IMR-90 (cell line): ENCODE measurements at regions not wholly inside any gene's neighbourhood (a gene's known extent, or its start where the extent isn't known, plus 50 kb on each side); places are given as distances from the start of the nearest gene placed in this dataset.

ENCODE experiments used
- CTCF ChIP-seq: conservative IDR thresholded peaks from 2 replicates; pipeline ENCODE4 v1.5.1; 2012; ENCODE audit warnings: mild to moderate bottlenecking, low read depth, low read length, improper control_type of control experiment
- POLR2A ChIP-seq: IDR thresholded peaks from 2 replicates; pipeline ENCODE4 v1.6.1; 2012; ENCODE audit warnings: mild to moderate bottlenecking, low read depth, low read length

GRCh38 chr13:78785764-78786163, 126.8 kb upstream of the OBI1 start:
- TF ChIP-seq CTCF (no peak), POLR2A (no peak)
